ENCODE measurements at regions not wholly inside any gene's neighbourhood (a gene's known extent, or its start where the extent isn't known, plus 50 kb on each side); places are given as distances from the start of the nearest gene placed in this dataset.

DNA sequence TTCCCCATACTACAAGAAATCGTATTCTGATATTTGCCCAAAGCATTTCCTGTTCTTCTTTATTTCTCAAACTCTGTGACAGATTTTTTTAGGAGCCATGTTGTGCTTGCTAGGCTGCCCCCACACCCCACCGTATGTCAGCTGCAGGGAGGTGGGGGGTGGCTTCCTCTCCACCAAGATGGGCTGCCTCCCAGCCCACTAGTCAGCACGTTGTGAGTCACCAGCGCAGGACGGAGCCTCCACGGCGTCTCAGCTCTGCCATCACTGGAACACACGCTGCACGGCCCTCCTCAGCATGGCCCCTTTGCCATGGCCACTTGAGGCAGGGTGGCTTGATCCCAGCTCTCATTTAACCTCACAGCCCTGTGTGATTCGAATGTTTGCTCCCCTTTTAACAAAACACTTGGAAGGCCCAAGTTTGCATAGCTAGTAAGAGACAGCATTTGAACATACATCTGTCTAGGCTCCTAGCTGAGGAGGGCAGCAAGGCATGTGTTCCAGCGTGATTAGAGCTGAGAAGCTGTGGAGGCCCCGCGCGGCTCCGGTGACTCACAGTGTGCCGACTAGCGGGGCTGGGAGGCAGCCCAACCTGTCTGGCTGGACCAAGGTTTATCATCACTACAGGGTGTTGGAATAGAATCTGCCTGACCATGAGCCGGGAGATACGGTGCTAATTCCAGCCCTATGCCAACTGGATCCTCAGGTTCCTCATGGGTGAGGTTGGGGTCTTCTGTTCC lies 180.7 kb upstream of the NCAM1 start:
- H3K27me3 Mint-ChIP-seq (ENCODE audit: low read depth): no peaks in the 10 kb centered on the region
- no peaks in the 10 kb centered on the region for H3K36me3 Mint-ChIP-seq (ENCODE audit: low read depth)
- H3K4me3 Mint-ChIP-seq: no peak overlapping the region
- H3K4me1 Mint-ChIP-seq: peaks cover 8% of the 10 kb centered on the region
- DNase-seq (ENCODE audit: low read depth, low spot score): no peak
- TF ChIP-seq, protein P1, sequence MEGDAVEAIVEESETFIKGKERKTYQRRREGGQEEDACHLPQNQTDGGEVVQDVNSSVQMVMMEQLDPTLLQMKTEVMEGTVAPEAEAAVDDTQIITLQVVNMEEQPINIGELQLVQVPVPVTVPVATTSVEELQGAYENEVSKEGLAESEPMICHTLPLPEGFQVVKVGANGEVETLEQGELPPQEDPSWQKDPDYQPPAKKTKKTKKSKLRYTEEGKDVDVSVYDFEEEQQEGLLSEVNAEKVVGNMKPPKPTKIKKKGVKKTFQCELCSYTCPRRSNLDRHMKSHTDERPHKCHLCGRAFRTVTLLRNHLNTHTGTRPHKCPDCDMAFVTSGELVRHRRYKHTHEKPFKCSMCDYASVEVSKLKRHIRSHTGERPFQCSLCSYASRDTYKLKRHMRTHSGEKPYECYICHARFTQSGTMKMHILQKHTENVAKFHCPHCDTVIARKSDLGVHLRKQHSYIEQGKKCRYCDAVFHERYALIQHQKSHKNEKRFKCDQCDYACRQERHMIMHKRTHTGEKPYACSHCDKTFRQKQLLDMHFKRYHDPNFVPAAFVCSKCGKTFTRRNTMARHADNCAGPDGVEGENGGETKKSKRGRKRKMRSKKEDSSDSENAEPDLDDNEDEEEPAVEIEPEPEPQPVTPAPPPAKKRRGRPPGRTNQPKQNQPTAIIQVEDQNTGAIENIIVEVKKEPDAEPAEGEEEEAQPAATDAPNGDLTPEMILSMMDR (conservative IDR thresholded peaks at IDR 0.05): no peak
- no peak overlapping the region for H3K27ac Mint-ChIP-seq (ENCODE audit: unreplicated experiment)
- H3K9me3 Mint-ChIP-seq: no peaks in the 10 kb centered on the region

DNA sequence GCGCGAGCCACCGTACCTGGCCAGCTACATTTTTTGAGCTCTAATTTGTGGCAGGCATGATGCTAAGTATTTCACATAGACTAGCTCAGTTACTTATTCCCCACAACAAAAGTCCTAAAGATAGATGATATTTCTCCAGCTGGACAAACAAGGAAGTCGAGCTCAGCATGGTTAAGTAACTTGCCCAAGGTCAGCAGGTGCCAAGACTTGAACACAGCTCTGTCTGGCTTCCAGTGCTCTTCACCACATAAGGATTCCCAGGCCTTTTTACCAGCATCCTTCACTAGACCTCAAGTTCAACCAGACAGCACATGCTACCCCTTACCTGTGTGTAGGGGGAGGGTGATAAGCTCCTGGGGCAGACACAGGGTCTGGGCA lies 177.3 kb upstream of the NCAM1 start:
- Mint-ChIP-seq H3K4me3 (no peak overlapping the region), H3K9me3 (no peaks in the 10 kb centered on the region), H3K36me3 (ENCODE audit: low read depth) (no peaks in the 10 kb centered on the region), H3K27me3 (ENCODE audit: low read depth) (no peaks in the 10 kb centered on the region), H3K4me1 (peaks cover 14% of the 10 kb centered on the region), H3K27ac (ENCODE audit: unreplicated experiment) (no peak overlapping the region)
- DNase-seq (ENCODE audit: low read depth, low spot score): no peak
- TF ChIP-seq, protein P1 (conservative IDR thresholded peaks at IDR 0.05): no peak

- TF ChIP-seq, protein P1 (conservative IDR thresholded peaks at IDR 0.05): no peak
- Mint-ChIP-seq H3K36me3 (ENCODE audit: low read depth) (no peaks in the 10 kb centered on the region), H3K4me1 (peaks cover 14% of the 10 kb centered on the region), H3K9me3 (no peaks in the 10 kb centered on the region), H3K4me3 (no peak overlapping the region), H3K27me3 (ENCODE audit: low read depth) (no peaks in the 10 kb centered on the region), H3K27ac (ENCODE audit: unreplicated experiment) (no peak overlapping the region)
- no peak for DNase-seq (ENCODE audit: low read depth, low spot score)
These were observed 176.7 kb upstream of the NCAM1 start for GRCh38 chr11:112784323-112785073.

- Mint-ChIP-seq H3K4me1 (peaks cover 14% of the 10 kb centered on the region), H3K36me3 (ENCODE audit: low read depth) (no peaks in the 10 kb centered on the region), H3K27ac (ENCODE audit: unreplicated experiment) (no peak overlapping the region), H3K4me3 (no peak overlapping the region), H3K9me3 (no peaks in the 10 kb centered on the region), H3K27me3 (ENCODE audit: low read depth) (no peaks in the 10 kb centered on the region)
- TF ChIP-seq, protein P1 (conservative IDR thresholded peaks at IDR 0.05): no peak
- no peak for DNase-seq (ENCODE audit: low read depth, low spot score)
These were observed 176.1 kb upstream of the NCAM1 start for GRCh38 chr11:112785149-112785548.

DNA sequence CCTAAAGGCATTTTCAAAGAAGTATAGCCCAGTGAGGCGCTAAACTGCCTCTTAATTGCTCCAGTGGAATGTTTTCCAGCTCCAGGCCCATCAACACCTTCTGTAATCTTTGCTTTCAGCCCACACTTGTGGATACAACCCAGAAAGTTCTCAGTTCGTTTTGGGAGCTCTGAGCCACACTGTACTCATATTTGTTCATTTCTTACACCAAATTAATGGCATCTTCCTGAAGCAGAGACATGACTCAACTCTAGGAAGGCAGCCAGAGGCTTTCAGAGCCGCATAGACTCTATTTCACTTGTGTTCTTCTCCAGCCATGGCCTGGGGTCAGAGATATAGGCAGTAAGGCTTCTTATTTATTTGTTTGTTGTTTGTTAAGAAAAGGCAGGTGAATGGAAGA lies 175.5 kb upstream of the NCAM1 start:
- DNase-seq (ENCODE audit: low read depth, low spot score): no peak
- no peaks in the 10 kb centered on the region for H3K36me3 Mint-ChIP-seq (ENCODE audit: low read depth)
- peak overlapping the region; percentile 73 for H3K27ac Mint-ChIP-seq (ENCODE audit: unreplicated experiment)
- peaks cover 14% of the 10 kb centered on the region for H3K4me1 Mint-ChIP-seq
- H3K27me3 Mint-ChIP-seq (ENCODE audit: low read depth): no peaks in the 10 kb centered on the region
- no peak overlapping the region for H3K4me3 Mint-ChIP-seq
- no peaks in the 10 kb centered on the region for H3K9me3 Mint-ChIP-seq
- TF ChIP-seq, protein P1 (conservative IDR thresholded peaks at IDR 0.05): no peak

All from neural crest cell (in vitro differentiated cells).